Type B pancreatic cell (in vitro differentiated cells): ENCODE measurements at regions not wholly inside any gene's neighbourhood (a gene's known extent, or its start where the extent isn't known, plus 50 kb on each side); places are given as distances from the start of the nearest gene placed in this dataset.

Source experiments
- DNase-seq: peaks from one replicate; pipeline ENCODE4 v3.0.0; 2021; ENCODE audit warnings: mixed read lengths; ENCODE audit not compliant: unreplicated experiment; ENCODE audit errors: extremely low spot score
- H3K27ac Mint-ChIP-seq: 2 replicates; pipeline ENCODE4 v1.8.0; 2021; ENCODE audit warnings: mild to moderate bottlenecking, mixed read lengths
- H3K27me3 Mint-ChIP-seq: 2 replicates; pipeline ENCODE4 v1.8.0; 2021; ENCODE audit warnings: mixed read lengths
- H3K36me3 Mint-ChIP-seq: 2 replicates; pipeline ENCODE4 v1.8.0; 2021; ENCODE audit warnings: mixed read lengths
- H3K4me1 Mint-ChIP-seq: one replicate; pipeline ENCODE4 v1.8.0; 2021; ENCODE audit warnings: mixed read lengths; ENCODE audit not compliant: unreplicated experiment
- H3K4me3 Mint-ChIP-seq: 2 replicates; pipeline ENCODE4 v1.8.0; 2021; ENCODE audit warnings: mild to moderate bottlenecking, mixed read lengths
- H3K9me3 Mint-ChIP-seq: 2 replicates; pipeline ENCODE4 v1.8.0; 2021; ENCODE audit warnings: mixed read lengths
- TF ChIP-seq, protein P1 (sequence below): fragments of 200-600 bp; sonication (generic); conservative IDR thresholded peaks from 2 replicates; pipeline ENCODE4 v1.5.0; 2021; ENCODE audit warnings: antibody characterized with exemption, mild to moderate bottlenecking

DNA sequence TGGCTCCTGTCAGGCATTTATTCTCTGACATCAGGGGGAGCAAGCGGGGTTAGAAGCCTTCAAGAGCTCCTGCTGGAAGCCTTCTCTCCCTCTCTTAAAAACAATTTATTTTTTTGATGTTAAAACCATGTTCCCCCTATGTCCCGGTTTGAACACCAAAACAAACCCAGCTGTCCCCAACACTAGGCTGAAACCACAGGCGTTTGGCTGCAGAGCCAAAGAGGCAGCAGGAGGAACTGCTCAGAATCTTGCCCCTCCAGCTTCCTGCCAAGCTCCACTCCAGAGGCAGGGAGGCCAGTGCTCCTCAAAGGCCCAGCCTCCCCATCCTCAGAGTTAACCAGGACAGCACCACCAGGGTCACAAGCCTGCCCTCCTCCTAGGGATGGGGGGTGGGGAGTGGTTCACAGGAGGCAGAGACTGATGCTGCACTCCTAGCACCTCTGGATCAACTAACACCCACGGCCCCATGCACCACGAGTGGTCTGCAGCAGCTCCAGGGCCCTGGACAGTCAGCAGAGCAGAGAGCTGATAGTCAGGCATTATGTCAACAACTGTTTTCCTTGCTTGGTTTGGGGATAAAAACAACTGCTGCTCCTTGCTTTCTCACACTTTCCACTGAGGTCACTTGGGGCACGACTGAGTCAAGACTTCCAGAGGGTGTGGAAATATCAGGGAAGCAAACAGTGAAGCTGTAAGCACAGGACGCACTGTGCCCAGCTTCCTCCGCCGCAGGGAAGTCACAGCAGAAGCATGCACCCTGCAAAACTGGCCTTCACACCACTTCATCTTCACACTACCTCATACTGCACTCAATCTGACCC is 96.5 kb upstream of the ADRA1B start:
- Mint-ChIP-seq H3K4me1 (peaks cover 4% of the 10 kb centered on the region), H3K27me3 (peaks cover 11% of the 10 kb centered on the region), H3K9me3 (no peaks in the 10 kb centered on the region), H3K27ac (no peak overlapping the region), H3K36me3 (no peaks in the 10 kb centered on the region), H3K4me3 (no peak overlapping the region)
- TF ChIP-seq, protein P1, sequence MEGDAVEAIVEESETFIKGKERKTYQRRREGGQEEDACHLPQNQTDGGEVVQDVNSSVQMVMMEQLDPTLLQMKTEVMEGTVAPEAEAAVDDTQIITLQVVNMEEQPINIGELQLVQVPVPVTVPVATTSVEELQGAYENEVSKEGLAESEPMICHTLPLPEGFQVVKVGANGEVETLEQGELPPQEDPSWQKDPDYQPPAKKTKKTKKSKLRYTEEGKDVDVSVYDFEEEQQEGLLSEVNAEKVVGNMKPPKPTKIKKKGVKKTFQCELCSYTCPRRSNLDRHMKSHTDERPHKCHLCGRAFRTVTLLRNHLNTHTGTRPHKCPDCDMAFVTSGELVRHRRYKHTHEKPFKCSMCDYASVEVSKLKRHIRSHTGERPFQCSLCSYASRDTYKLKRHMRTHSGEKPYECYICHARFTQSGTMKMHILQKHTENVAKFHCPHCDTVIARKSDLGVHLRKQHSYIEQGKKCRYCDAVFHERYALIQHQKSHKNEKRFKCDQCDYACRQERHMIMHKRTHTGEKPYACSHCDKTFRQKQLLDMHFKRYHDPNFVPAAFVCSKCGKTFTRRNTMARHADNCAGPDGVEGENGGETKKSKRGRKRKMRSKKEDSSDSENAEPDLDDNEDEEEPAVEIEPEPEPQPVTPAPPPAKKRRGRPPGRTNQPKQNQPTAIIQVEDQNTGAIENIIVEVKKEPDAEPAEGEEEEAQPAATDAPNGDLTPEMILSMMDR, result no peak
- no peak for DNase-seq

DNA sequence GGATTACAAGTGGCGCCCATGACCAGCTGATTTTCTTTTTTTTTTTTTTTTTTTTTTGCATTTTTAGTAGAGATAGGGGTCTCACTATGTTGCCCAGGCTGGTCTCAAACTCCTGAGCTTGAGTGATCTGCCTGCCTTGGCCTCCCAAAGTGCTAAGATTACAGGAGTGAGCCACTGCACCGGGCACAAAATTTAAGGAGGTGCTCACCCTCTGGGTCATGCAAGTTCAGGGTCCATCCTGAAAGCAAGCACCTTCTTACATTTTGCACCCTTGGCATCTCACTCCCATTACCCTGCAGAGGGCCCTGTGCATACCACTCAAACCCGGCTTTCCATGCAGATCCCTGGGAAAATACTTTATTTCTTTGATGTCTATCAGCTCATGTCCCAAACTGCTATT is 95.6 kb upstream of the ADRA1B start:
- Mint-ChIP-seq H3K9me3 (no peaks in the 10 kb centered on the region), H3K27ac (no peak overlapping the region), H3K4me1 (peaks cover 10% of the 10 kb centered on the region), H3K27me3 (peaks cover 11% of the 10 kb centered on the region), H3K4me3 (no peak overlapping the region), H3K36me3 (no peaks in the 10 kb centered on the region)
- DNase-seq, result no peak
- TF ChIP-seq, protein P1, result no peak

DNA sequence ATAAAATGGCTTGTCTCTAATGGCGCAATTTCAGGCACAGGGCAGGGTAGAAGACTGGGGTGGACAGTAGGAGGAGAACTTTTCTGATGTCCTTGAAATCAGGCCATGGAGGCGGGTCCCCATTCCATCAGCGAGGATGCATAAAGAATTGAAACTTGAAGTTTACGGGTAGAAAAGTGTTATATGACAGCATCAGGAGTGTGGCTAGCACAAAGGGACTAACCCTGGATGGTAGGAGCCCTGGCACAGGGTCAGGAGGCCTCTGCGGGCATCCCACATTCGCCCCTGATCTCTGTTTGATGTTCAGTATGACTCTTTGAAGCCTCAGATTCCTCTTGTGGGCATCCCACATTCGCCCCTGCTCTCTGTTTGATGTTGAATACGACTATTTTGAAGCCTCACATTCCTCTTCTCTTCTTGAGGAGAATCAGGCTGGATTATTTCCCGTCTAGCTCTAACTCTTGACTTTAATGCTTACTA is 94.8 kb upstream of the ADRA1B start:
- no peaks in the 10 kb centered on the region for H3K36me3 Mint-ChIP-seq
- peaks cover 11% of the 10 kb centered on the region for H3K4me1 Mint-ChIP-seq
- DNase-seq, result no peak
- TF ChIP-seq, protein P1, result no peak
- H3K27me3 Mint-ChIP-seq, result peaks cover 11% of the 10 kb centered on the region
- no peak overlapping the region for H3K4me3 Mint-ChIP-seq
- H3K9me3 Mint-ChIP-seq, result no peaks in the 10 kb centered on the region
- no peak overlapping the region for H3K27ac Mint-ChIP-seq

DNA sequence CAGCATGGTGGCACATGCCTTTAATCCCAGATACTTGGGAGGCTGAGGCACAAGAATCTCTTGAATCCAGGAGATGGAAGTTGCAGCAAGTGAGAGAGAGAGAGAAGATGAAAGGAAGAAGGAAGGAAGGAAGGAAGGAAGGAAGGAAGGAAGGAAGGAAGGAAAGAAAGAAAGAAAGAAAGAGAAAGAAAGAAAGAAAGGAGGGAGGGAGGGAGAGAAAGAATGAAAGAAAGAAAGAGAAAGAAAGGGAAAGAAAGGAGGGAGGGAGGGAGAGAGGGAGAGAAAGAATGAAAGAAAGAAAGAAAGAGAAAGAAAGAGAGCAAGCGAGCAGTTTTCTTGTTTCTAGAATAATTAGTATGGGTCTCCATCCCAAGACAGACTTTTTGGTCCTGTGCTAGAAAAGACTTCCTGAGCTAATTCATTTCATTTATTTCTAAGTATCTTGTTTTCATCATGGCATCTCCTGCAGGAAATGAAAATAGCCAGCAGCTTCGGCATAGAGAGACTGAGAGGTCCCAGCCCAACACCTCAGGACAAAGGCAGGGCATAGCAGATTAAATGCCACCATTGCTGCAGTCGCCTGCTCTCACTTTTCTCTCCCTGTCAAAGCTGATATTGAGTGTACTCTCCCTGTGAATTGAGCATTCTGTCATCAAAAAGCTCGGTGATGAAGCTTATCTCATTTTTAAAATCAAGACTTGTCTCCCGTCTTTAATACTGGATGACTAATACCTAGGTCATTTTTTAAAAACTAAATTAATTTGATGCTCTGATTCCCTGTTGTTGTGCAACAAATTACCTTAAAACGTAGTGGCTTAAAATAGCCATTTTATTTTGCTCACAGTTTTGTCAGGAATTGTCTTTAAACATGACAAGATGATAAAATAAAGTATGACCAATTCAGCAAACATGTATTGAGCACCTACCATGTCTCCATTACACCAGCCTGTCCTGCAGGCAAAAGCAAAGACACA is 91.8 kb upstream of the ADRA1B start:
- H3K4me3 Mint-ChIP-seq, result no peak overlapping the region

DNA sequence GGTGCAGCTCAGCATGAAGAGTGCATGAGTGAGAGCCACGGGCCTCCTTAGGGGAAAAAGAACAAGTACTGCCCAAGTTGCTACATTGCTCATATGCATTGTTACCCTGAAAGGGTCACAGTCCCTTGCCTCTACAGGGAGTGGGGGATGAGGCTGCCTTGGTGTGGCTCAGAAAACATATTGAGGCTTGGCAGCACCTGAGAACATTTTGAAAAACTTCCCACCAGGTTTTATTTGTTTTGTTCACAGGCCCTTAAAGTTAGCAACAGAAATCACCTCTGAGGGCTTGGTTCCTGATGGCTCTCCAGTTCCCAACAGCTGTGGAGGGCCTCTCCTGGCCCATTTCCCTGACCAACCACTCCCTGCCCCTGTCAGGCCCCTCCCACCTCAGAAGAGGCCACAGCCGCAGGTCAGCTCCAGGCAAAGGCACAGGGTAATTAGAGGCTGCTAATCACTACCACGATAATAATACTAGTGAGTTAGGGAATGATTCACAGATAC is 90.7 kb upstream of the ADRA1B start:
- Mint-ChIP-seq H3K27ac (no peak overlapping the region), H3K4me1 (peaks cover 11% of the 10 kb centered on the region), H3K9me3 (no peaks in the 10 kb centered on the region), H3K4me3 (no peak overlapping the region), H3K36me3 (no peaks in the 10 kb centered on the region), H3K27me3 (peaks cover 15% of the 10 kb centered on the region)
- TF ChIP-seq, protein P1, result no peak
- DNase-seq, result no peak

More for the DNA sequence above, 91.8 kb upstream of the ADRA1B start:
- Mint-ChIP-seq H3K9me3 (no peaks in the 10 kb centered on the region), H3K27ac (no peak overlapping the region), H3K36me3 (no peaks in the 10 kb centered on the region), H3K4me1 (peaks cover 11% of the 10 kb centered on the region), H3K27me3 (peaks cover 11% of the 10 kb centered on the region)
- TF ChIP-seq, protein P1, result no peak
- DNase-seq, result no peak
